ENCODE measurements at regions not wholly inside any gene's neighbourhood (a gene's known extent, or its start where the extent isn't known, plus 50 kb on each side); places are given as distances from the start of the nearest gene placed in this dataset.
"Not testable (repeated sequence)": the region's sequence is repeated elsewhere in the genome, so short reads cannot be mapped to it uniquely, and the experiment has no call there.

GRCh38 chr5:158582669-158583068, 517.0 kb downstream of the EBF1 start:
- TF ChIP-seq SCMH1 (CRISPR knock-in tag; IDR thresholded peaks at IDR 0.05; ENCODE audit: borderline replicate concordance); SIN3A (IDR thresholded peaks at IDR 0.05; ENCODE audit: borderline replicate concordance, low read depth, low read length); EZH2 (conservative IDR thresholded peaks at IDR 0.05; ENCODE audit: low read depth, low read length); ZC3H4 (CRISPR knock-in tag; IDR thresholded peaks at IDR 0.05; ENCODE audit: borderline replicate concordance); CCAR2 (optimal IDR thresholded peaks at IDR 0.05; ENCODE audit: low read depth, low read length); CTCF (CRISPR knock-in tag; IDR thresholded peaks at IDR 0.05); KDM5B (CRISPR knock-in tag; IDR thresholded peaks at IDR 0.05; ENCODE audit: borderline replicate concordance); KLF12 (CRISPR knock-in tag; IDR thresholded peaks at IDR 0.05; ENCODE audit: borderline replicate concordance); ZNF709 (CRISPR knock-in tag; IDR thresholded peaks at IDR 0.05); TBX3 (IDR thresholded peaks at IDR 0.05; ENCODE audit: borderline replicate concordance); JUND (CRISPR knock-in tag; IDR thresholded peaks at IDR 0.05); SKIL (CRISPR knock-in tag; IDR thresholded peaks at IDR 0.05; ENCODE audit: borderline replicate concordance); SUZ12 (IDR thresholded peaks at IDR 0.05; ENCODE audit: low read depth, low read length): not testable (repeated sequence)
